Right atrium auricular region (tissue), 2 donors: ENCODE measurements at regions not wholly inside any gene's neighbourhood (a gene's known extent, or its start where the extent isn't known, plus 50 kb on each side); places are given as distances from the start of the nearest gene placed in this dataset.

Source experiments
- DNase-seq: peaks from one replicate; pipeline ENCODE4 v3.0.0-alpha.2; 2019; ENCODE audit warnings: low spot score
- H3K27ac ChIP-seq, 2 donors: fragments of 200-600 bp; sonication (generic); 1 replicate in 1 of 2; 2 replicates in 1 of 2; pipeline ENCODE4 v1.5.1; 2016 to 2019
- H3K27me3 ChIP-seq, 2 donors: fragments of 200-600 bp; sonication (generic); one replicate each; pipeline versions ENCODE4 v1.5.1 to v1.6.0; 2017 to 2019
- H3K36me3 ChIP-seq: fragments of 200-600 bp; sonication (generic); one replicate; pipeline ENCODE4 v1.5.1; 2016
- H3K4me1 ChIP-seq, 2 donors: fragments of 200-600 bp; sonication (generic); one replicate each; pipeline versions ENCODE4 v1.5.1 to v1.6.0; 2017 to 2019
- H3K4me3 ChIP-seq, 2 donors: fragments of 200-600 bp; sonication (generic); 1 replicate in 1 of 2; 2 replicates in 1 of 2; pipeline ENCODE4 v1.5.1; 2017 to 2019; ENCODE audit warnings: mild to moderate bottlenecking in 1 of 2, moderate library complexity in 1 of 2
- H3K9me3 ChIP-seq, 2 donors: fragments of 200-600 bp; sonication (generic); one replicate each; pipeline ENCODE4 v1.5.1; 2019
- TF ChIP-seq, protein P1 (sequence below), 2 donors: fragments of 200-600 bp; sonication (generic); IDR thresholded peaks; one replicate each; pipeline ENCODE4 v1.5.1; 2019; ENCODE audit warnings: antibody characterized with exemption in 2 of 2

DNA sequence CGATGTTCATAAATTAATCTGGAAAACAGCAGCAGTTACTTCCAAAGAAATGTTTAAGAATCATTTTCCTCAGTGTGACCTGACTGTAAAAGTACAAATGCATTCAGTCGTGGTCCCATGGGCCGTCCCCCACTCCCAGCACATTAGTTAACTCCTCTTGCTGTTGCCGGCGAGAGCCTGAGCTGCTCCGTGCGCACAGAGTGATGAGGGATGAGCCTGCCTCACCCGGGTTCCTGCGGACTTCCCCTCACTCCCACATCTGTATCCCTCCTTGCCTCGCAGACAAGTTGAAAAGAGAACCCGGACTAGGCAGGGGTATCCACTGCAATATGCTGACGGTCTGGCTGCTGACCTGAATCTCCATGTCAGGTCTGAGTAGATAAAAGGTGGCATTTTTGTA is 861.7 kb upstream of the NR2F2 start:
- DNase-seq = no peak

DNA sequence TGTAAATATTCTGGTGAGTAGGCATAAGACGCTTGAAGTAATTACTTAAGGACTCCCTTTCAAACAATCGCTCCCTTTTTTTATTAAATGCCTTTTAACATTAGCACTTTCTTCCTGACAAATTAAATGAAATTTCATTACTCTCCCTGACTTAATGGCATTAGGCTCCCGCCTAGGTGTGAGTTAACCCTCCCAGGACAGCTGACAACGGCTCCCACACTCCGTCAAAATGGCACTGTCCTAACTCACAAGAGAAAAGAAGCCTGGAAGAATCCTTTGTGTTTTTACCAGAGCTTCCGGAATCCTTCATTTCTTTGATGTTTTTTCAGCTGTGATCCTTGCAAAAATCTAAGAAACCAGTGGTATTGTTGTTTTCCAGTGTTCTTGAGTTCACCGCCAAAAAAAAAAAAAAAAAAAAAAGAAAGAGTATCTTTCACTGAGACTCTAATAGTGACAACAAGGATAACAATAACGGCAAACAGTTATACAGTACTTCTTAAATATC is 861.0 kb upstream of the NR2F2 start:
- Histone ChIP-seq H3K4me3 (no peak overlapping the region), H3K27ac (peak overlapping the region; percentile 49 to 78), H3K27me3 (no peaks in the 10 kb centered on the region), H3K9me3 (no peaks in the 10 kb centered on the region), H3K36me3 (no peaks in the 10 kb centered on the region), H3K4me1 (peaks cover 0 to 22% of the 10 kb centered on the region in 2 donors)
- TF ChIP-seq, protein P1, sequence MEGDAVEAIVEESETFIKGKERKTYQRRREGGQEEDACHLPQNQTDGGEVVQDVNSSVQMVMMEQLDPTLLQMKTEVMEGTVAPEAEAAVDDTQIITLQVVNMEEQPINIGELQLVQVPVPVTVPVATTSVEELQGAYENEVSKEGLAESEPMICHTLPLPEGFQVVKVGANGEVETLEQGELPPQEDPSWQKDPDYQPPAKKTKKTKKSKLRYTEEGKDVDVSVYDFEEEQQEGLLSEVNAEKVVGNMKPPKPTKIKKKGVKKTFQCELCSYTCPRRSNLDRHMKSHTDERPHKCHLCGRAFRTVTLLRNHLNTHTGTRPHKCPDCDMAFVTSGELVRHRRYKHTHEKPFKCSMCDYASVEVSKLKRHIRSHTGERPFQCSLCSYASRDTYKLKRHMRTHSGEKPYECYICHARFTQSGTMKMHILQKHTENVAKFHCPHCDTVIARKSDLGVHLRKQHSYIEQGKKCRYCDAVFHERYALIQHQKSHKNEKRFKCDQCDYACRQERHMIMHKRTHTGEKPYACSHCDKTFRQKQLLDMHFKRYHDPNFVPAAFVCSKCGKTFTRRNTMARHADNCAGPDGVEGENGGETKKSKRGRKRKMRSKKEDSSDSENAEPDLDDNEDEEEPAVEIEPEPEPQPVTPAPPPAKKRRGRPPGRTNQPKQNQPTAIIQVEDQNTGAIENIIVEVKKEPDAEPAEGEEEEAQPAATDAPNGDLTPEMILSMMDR (IDR thresholded peaks at IDR 0.05) = no peak
- no peak for DNase-seq

More for the DNA sequence above, 861.7 kb upstream of the NR2F2 start:
- peaks cover 0 to 22% of the 10 kb centered on the region in 2 donors for H3K4me1 ChIP-seq
- H3K27ac ChIP-seq = no peak overlapping the region
- H3K27me3 ChIP-seq = no peaks in the 10 kb centered on the region
- no peak overlapping the region for H3K4me3 ChIP-seq
- TF ChIP-seq, protein P1 (IDR thresholded peaks at IDR 0.05) = no peak
- no peaks in the 10 kb centered on the region for H3K36me3 ChIP-seq
- no peaks in the 10 kb centered on the region for H3K9me3 ChIP-seq

DNA sequence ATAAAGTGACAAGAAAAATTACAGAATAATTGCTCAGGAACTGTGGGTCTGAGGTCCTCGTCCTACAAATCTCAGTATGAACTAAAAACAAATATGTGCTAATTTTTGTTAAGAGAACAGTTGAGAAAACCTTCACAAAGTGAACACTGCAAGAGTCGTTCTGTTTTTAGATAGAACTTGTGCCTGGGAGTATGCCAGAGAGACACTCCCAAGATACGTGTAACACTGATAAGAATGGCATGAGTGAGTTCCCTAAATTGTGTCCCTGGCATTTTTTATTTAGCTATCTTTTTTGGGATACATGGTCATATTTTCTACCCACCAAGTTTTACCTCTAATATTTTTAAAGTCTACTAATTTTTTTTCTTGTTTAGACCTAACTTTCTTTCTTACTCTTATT is 860.0 kb upstream of the NR2F2 start:
- no peak overlapping the region for H3K4me3 ChIP-seq
- peaks cover 0 to 22% of the 10 kb centered on the region in 2 donors for H3K4me1 ChIP-seq
- H3K27me3 ChIP-seq = no peaks in the 10 kb centered on the region
- H3K9me3 ChIP-seq = no peaks in the 10 kb centered on the region
- H3K36me3 ChIP-seq = no peaks in the 10 kb centered on the region
- peak overlapping the region; percentile 49 to 78 for H3K27ac ChIP-seq
- TF ChIP-seq, protein P1 (IDR thresholded peaks at IDR 0.05) = no peak
- DNase-seq = no peak

DNA sequence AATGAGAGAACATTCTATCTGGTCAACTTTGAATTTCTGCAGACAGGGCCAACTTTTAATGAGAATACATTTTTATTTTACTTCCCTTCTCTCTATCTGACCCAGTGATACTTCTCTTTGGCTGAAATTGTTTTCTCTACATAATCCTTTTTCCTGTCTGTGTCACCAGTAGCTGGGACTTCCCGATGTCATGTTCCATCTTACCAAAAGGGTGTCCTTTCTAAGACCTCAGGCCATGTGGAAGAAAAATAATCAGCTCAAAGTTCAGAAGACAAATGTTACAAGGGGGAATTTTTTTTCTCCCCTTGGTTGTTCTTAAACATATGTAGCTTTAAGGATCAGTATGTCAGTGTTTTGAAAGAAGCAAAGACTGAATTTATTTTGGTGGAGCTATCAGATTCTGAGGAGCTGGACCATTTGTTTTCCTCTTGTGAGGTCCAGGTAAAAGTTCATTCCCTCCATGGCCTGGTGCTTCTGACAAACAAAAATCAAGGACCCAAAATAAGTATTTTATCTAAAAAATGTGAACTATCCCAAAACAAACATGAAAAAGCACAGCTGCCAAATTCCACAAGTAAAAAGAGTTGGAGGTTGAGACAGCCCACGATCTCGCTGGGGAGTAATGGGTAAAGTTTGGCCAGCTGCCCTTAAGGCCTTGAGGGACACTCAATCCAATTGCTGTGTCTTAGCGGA is 859.4 kb upstream of the NR2F2 start:
- peaks cover 0 to 22% of the 10 kb centered on the region in 2 donors for H3K4me1 ChIP-seq
- H3K4me3 ChIP-seq = no peak overlapping the region
- no peak for DNase-seq
- TF ChIP-seq, protein P1 (IDR thresholded peaks at IDR 0.05) = no peak
- no peaks in the 10 kb centered on the region for H3K36me3 ChIP-seq
- peak overlapping the region; percentile 49 to 78 for H3K27ac ChIP-seq
- H3K9me3 ChIP-seq = no peaks in the 10 kb centered on the region
- H3K27me3 ChIP-seq = no peaks in the 10 kb centered on the region

DNA sequence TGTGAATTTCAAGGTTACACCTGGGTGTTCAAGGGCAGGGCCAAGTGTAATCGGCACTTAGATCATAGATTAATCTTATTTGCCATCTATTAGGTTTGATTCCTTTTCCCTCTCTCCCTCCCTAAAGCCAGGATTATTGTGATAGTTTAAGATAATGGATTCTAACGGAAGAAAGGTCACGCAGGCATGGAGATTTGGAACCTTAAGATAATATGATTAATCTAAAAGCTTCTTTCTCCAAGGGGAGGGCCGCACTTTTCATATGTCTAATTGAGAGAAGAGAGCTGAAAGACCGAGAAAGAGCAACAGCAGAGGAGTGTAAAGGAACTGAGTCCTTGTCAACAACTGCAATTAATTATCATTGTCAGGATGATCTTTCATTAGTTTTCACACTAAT is 858.8 kb upstream of the NR2F2 start:
- Histone ChIP-seq H3K4me1 (peaks cover 0 to 22% of the 10 kb centered on the region in 2 donors), H3K4me3 (no peak overlapping the region), H3K36me3 (no peaks in the 10 kb centered on the region), H3K9me3 (no peaks in the 10 kb centered on the region), H3K27me3 (no peaks in the 10 kb centered on the region), H3K27ac (peak overlapping the region; percentile 49 to 78)
- TF ChIP-seq, protein P1 (IDR thresholded peaks at IDR 0.05) = no peak
- no peak for DNase-seq
